Pons (tissue), 1 donor: ENCODE measurements at regions not wholly inside any gene's neighbourhood (a gene's known extent, or its start where the extent isn't known, plus 50 kb on each side); places are given as distances from the start of the nearest gene placed in this dataset.
A peak's percentile ranks its signal among the peaks of the same experiment; 100 is the strongest.

Source experiments
- DNase-seq: peaks from one replicate; pipeline ENCODE4 v3.0.0-alpha.2; 2016; ENCODE audit warnings: low spot score

DNA sequence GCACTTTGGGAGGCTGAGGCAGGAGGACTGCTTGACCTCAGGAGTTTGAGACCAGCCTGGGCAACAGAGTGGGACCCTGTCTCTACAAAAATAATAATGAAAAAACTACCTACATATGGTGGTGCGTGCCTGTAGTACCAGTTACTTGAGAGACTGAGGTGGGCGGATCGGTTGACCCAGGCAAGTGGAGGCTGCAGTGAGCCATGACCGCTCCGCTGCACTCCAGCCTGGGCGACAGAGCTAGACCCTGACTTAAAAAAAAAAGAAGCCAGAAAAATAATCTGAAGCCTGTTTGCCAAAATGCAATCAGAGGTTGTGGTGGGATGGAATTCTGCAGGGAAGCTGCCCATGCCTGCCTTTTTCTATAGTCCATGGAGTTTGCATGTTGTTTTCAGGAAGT lies 50.4 kb upstream of the GGTA1 start:
- DNase-seq: no peak

DNA sequence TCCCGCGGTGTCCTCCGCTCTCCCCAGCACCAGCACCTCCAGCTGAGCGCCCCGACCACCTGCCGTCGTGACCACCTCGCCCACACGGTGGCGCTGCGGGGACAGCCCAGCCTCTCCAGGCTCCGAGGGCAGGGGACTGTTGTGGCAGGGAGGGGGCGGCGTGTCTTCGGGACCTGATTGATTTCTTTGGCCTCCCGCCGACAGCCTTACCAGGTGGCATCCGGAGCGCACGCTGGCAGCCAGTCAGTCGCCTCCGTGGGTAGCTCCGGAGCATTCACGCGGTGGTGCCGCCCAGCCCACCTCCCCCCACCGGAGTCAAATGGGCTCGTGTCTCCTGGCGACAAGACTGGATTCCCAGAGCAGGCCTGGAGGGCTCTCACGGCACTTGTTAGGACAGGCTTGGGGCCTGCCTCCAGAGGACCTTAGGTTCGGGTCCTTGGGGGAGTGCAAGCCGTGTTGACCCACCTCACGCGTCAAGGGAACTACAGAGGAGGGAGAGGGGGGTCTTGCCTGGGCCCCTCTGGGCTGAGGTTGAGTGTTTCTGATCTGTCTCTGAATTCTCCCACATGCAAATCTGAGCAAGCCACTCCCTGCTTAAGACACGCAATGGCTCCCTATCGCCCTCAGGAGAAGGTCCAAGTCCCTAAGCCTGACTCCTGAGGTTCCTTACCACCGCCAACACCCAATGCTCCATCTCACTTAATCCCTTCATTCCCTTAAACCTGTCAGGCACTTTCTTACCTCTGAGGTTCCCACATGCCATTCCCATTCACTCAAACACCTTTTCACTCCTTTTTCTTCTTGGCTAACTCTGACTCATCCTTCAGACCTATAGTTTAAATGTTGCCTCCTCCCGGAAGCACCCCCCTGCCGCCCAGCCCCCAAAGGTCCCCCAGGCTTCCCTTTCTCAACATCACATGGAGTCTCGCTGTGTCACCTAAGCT lies 51.2 kb upstream of the GGTA1 start:
- peak; percentile 73 for DNase-seq

DNA sequence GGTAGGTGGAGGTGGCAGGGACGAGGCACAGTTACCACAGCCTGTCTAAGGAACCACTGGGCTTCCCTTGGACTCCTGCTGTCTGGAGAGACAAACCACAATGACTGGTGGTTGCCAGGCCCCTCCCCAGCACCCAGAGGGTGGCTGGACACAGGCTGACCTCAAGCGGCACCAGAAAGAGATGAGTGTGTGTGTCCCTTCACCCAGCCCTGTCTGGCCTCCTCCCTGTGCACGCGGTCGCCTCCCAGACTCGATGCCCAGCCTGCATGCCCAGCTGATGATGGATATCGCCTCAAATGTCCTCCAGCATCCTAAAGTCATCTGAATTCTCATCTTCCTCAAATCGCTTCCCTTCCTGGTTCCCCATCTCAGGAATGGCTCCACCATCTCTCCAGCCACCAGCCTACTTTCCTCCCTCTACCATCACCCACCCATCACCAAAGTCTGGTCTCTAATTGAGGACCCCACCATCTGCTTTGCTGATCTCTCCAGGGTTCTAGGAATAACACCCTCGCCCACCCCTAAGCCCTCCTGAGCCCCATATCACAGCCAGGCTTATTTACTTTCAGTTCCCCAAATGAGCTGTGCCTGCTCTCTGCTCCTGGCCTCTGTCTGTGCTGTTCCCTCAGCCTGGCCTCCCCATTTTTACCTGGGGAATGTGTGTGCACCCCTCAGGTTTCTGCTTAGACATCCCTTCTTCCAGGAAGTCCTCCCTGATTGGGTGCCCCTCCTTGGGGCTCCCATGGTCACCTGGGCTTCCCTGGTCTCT lies 52.5 kb upstream of the GGTA1 start:
- DNase-seq: peak; percentile 75

DNA sequence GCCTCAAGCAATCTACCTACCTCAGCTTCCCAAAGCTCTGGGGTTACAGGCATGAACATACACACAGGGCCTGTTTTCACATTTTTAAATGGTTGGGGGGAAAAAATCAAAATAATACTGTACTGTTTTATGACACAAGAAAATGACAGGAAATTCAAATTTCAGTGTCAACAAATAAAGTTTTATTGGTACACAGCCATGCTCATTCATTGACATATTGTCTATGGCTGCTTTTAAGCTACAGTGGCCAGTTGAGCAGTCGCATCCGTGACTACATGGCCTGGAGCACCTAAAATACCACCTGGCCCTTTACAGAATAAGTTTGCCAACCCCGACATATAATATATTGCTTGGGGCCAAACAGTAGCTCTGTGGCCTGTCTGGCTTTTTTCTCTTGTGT lies 56.4 kb upstream of the GGTA1 start:
- DNase-seq: no peak

DNA sequence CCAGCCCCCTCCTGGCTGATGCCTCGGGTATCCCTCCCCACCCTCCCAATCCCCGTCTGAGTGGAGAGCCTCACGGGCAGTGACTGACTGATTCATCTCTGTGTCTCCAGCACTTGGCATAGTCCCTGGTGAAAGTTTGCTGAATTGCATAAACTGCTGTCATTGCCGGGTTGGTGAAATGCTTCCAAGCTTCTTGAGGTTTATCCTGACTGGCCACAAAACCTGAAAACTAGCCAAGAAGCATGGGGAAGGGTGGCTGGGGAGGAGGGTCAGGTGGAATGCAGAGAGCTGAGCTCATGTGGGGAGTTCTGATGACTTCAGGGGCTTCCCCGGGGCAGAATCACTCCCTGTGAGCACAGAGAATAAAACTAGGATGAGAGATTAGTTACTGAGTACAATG lies 56.9 kb upstream of the GGTA1 start:
- no peak for DNase-seq

DNA sequence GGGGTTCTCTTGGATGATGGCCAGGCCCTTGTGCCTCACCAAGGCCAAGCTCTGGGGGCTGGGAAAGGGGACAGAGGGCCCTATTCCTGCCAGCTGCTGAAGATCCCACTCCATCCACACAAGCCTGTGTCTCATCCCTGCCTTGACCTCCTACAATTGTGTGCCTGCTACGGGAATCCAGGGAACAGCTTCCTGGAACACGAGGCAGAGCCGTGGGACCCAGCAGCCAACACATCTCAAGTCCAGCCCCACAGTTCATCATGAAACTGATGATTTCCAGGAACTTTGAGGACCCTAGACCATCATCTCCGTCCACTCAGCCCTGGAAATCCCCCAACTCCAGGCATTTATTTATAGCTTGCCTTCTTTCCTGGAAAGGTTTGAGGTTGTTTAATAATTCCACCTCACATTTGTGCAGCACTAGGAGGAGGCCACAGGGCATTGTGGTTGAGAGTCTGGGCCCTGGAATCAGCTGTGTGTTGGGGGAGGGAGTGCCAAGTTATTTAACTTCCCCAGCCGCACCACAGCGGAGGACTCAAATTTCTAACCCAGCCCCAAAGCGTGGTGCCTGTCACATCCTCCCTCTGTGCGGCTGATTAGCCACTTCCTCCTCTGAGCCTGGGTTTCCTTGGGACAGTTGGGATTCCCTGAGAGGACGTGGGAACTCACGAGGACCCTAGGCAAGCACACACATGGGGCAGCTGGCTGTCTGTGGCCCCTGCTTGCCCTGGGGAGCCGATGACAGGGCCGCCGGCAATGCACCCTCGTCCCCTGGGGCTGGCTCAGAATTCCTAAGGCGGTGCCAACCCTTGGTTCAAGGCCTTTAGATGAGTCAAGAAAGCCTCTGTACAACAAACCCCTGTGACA lies 58.2 kb upstream of the GGTA1 start:
- DNase-seq: peak; percentile 79

DNA sequence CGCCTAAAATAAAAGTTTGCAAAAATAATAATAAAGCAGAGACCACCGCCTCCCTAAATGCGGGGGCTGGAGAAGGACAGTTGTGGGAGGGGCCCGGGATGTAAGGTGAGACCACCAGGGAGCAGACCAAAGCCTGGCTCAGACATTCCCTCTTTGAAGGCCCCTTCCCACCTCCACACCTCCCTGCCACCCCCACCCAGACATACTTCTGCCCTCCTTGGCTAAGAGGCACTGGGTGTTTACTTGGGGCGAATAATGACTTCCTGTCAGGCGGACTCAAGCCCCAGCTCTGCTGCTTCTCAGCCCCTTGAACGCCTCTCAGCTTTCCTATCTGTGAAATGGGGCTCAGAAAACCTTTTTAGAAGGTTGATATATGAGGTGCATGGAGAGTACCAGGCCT lies 58.8 kb upstream of the GGTA1 start:
- no peak for DNase-seq

DNA sequence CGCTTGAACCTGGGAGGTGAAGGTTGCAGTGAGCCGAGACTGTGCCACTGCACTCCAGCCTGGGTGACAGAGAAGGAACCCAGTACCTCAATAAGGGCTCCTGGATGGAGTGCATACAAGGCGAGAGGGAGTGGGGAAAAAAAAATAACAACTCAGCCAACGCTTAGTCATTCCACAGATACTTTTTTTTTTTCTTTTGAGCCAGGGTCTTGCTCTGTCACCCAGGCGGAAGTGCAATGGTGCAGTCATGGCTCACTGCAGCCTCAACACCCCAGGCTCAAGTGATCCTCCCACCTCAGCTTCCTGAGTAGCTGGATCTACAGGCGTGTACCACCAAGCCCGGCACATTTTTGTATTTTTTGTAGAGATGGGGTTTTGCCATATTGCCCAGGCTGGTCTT lies 59.5 kb upstream of the GGTA1 start:
- DNase-seq: no peak

DNA sequence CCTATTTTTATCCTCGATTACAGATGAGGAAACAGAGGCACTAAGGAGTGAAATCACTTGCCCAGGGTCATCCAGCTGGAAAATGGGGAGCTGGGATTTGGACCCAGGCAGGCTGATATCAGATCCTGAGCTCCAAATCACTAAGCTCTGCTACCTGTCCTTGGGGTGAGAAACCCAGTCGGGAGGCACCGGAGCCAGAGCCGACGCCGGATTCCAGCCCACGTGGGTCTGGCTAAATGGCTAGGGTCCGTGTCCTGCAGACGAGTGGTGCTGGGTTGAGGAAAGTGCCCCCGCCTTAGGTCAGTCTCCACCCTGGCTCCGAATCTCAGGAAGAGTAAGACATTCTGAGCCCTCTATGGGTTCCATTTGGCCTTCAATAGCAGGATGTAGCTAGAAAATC lies 61.3 kb upstream of the GGTA1 start:
- DNase-seq: no peak

DNA sequence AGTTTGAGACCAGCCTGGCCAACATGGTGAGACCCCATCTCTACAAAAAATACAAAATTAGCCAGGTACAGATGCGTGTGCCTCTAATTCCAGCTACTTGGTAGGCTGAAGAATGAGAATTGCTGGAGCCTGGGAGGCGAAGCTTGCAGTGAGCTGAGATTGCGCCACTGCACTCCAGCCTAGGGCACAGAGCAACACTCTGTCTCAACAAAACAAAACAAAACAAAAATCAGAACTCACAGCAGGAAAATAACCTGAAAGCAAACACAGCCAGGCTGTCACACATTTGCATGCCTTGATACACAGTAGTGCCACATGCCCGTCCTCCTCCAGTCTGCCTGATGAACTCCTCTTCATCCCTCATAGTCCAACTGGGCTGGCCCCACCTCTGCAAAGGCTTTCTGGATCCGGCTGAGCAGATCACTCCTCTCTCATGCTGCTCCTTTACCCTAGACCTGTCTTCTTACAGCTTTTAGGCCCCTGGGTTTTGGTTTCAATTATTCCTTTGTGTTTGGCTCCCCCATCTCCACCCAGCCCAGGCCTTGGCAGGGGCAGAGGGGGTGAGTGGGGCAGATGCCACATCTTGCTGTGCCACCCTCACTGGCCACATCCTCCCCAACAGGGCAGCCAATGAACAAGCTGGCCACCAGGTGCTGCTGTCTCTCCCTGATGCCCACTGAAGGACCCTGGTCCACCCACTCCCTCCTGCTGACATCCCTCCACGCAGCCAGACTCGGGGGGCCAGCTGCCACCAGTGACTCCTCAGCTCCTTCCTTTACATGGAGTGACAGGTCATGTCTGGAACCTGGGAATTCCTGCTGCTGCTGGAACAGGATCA lies 62.0 kb upstream of the GGTA1 start:
- DNase-seq: no peak

DNA sequence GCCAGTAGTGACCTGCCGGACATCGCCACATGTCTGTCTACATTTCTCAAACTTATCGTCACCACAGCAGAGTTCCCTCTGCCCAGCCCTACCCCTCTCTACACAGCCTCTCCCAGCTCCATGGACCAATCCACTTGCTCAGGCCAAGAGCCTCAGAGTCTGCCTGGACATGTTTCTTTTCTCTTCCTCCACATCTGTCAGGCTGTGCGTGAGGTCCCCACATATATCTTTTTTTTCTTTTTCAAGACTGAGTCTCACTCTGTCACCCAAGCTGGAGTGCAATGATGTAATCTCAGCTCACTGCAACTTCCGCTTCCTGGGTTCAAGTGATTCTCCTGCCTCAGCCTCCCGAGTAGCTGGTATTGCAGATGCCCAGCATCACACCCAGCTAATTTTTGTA lies 62.7 kb upstream of the GGTA1 start:
- DNase-seq: no peak

DNA sequence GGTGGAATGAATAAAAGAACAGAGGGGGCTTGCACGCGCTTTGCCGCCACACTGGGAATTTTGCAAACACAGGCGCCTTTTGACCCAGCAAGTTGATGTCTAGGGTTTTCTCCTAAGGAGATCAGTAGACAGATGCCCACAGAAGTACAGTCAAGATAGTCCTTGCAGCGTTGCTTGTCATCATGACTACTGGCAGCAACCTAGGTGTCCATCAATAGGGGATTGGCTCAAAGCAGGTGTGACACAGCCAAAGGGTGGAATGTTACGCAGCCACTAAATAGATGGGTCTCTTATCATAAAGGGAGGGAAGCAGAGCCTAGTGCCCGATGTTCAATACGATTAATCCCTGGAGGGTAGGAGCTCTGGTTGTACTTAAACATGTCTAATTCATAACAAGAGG lies 63.8 kb upstream of the GGTA1 start:
- DNase-seq: no peak

DNA sequence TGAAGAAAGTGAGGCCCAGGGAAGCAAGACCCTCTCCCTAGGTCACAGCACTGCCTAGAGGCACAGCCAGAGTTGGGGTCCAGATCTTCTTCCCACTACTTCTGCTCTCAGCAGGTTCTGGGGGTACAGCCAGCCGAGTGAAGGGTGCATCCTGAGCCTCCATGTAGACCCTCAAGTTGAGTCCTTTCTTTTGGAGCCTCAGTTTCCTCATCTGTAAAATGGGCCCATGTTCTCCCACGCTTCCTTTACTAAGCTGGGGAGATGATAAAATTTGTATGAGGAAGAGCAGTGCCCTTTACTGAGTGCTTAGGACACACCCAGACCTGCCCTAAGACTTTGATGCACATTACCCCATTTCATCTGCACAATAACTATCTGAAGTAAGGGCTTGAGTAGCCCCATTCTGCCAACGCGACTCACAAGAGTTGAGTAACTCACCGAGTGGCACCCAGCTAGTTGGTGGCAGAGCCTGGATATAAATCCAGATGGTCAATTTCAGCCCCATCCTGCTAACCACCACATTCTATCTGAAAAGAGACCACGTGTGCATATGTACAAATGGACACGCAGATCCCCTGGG lies 64.3 kb upstream of the GGTA1 start:
- DNase-seq: no peak

DNA sequence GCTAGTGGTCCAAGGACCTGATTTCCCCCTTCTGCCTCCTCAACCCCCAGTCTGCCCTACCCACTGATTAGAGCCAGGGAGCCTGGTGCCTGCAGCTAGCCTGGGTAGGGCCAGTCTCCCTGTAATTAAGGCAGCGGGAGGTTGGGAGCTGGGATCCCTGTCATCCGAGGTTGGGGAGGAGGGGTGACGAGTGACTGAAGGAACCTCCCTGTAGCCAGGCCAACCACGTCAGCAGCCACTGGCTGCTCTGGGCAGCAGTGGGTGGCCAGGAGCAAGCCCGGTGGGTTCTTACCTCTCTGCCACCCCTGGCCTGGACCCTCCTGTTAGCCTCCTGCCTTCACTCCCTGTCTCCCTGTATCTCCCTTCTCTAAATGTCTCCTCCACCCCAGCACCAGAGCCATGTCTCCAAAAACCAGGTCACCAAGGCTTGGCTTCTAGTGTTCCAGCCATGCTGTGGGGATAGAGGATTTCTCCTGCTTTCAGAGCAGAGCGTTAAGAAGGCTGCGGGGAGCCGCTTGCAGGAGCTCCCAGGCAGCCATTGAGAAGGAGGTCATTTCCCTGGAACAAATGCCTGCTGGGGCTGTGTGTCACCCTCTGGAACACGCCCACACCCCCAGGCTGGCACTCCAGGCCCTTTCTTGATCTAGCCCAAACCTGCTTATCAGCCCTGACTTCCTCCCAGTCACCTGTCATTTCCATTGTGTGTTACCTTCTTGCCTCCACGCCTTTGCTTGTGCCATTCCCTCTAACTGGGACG lies 65.0 kb upstream of the GGTA1 start:
- DNase-seq: no peak

DNA sequence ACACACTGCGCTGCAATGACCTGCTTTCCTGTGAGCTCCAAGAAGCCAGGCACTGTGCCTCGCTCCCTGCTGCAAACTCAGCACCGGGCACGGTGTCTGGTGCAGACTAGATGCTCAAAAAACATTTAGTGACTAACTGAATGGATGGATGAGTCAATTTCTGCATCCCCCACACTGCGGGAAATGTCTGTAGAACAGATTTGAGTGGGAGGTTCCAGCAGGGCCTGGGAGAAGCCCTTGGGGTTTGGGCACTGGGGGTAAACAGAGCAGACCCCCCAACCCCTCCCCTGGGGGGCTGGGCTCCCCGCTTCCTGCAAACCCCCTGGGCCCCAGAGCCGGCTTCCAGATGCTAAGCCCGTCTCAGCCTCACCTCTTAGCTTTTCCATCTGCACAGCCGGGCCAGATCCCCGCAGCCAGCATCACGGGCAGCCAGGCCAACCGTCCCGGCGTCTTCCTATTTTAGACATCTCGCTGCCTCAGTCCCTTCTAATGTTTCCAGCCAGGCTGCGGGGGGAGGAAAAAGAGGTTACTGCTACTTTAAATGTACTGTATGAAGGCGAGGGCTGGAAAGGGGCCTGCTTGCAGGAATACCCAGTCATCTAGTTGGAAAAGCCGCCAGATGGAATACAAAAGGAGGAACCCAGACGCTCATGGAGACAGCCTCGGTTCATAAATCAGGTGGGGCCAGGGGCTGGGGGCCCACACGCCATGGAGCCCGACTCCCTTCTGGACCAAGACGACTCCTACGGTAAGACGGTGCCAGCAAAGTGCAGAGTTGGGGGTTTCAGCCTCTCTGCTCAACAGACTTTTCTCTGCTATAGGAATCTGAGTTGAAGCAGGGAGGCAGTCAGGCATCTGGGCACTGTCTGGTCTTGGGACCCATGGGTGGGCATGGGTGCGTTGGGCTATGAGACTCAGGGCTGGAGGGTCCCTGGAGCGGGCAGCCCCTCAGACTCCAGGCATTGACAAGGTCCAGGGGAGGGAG lies 67.1 kb upstream of the GGTA1 start:
- no peak for DNase-seq

DNA sequence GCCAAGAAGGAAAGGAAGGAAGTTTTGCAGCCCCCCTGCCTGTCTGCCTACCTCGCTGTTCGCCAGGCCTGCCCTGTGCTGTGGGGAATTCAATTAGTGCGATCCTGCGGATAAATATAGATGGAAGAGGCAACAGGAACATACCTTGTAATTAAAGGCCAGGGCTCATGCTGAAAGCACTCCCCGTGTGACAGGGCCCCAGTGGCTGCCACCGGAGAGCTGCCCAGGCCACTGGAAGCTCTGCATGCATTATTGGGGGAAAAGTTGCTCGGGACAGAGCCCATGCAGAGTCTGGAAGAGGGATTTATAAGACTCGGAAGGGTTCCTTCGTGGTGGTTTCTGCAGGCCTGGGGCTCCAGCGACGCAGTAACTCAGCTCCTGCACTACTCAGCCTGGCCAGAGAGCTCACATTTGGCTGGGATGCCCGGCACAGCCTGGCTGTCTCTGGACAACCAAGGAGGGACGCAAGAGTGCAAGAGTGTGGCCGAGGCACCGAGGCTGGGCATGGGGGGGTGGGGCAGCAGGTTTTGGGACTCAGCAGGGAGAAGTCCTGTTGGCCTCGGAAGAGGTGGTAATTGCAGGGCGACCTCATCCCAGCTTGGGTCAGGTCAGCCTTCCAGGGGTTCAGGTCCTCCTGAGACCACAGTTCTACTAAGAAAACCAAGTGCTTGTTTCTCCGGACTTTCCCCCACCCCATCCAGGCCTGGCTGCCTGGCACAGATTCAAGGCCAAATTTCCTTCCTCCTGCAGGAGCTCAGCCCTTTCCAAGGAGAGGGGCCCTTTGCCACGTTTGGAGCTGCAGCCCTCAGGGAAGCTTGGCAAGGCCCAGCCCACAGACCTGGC lies 68.1 kb upstream of the GGTA1 start:
- no peak for DNase-seq

DNA sequence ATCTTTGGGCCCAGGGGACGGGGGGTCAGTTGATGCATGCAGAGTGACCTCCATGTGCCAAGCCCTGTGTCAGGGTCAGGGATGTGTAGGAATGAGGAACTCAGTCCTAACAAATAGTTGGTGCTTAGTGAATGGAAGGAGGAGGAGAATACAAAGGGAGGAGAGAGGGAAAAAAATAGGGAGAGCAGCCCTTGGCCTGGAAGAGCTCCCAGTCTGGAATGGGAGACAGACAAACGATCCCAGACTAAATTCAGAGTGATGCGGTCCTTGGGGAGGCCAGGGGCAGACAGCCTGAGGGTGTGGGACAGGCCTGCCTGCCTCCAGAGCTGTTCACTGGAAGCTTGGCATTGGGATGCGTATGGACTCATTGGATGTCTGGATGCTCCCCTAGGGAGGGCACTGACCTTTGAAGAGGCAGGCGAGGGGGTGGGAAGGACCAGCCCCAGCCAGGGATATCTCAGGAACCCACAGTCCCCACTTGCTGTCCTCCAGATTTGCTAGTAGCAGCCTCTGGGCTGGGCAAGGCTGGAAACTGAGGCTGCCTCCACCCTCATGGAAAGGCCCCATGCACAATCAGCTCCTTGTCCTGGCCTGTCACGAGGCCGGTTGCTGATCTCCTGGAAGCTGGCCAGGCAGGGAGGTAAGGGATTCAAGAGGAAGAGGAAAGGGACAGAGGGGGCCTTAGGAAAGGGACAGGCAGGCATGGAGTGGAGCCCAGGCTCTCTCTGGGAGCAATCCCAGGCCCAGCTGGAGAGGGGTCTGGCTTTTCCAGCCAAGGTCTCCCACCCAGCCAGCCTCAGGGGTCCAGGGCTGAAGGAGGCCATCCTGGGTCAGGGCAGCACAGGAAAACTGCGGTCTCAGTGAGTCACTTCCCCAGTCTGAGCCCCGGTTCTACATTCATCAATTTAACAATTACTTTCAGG lies 69.0 kb upstream of the GGTA1 start:
- peak; percentile 59 for DNase-seq
